Uterus (tissue), 3 donors: ENCODE measurements at regions not wholly inside any gene's neighbourhood (a gene's known extent, or its start where the extent isn't known, plus 50 kb on each side); places are given as distances from the start of the nearest gene placed in this dataset.

ENCODE experiments used
- DNase-seq, 2 donors: peaks; one replicate each; pipeline ENCODE4 v3.0.0-alpha.2; 2019 to 2020
- H3K27ac ChIP-seq, 2 donors: fragments of 200-600 bp; sonication (generic); 1 replicate in 1 of 2; 2 replicates in 1 of 2; pipeline ENCODE4 v1.5.1; 2016 to 2018
- H3K27me3 ChIP-seq, 2 donors: fragments of 200-600 bp; sonication (generic); one replicate each; pipeline ENCODE4 v1.5.1; 2018 to 2019; ENCODE audit warnings: control low read depth in 1 of 2
- H3K36me3 ChIP-seq, 2 donors: fragments of 200-600 bp; sonication (generic); one replicate each; pipeline ENCODE4 v1.5.1; 2019; ENCODE audit warnings: control low read depth in 1 of 2
- H3K4me1 ChIP-seq, 2 donors: fragments of 200-600 bp; sonication (generic); one replicate each; pipeline ENCODE4 v1.5.1; 2018 to 2019; ENCODE audit warnings: control low read depth in 1 of 2
- H3K4me3 ChIP-seq, 2 donors: fragments of 200-600 bp; sonication (generic); 1 replicate in 1 of 2; 2 replicates in 1 of 2; pipeline ENCODE4 v1.5.1; 2018 to 2019; ENCODE audit warnings: mild to moderate bottlenecking in 1 of 2
- H3K9me3 ChIP-seq, 2 donors: fragments of 200-600 bp; sonication (generic); one replicate each; pipeline ENCODE4 v1.5.1; 2019; ENCODE audit warnings: control low read depth in 1 of 2
- POLR2A ChIP-seq, 2 donors: fragments of 450-650 bp; IDR thresholded peaks; one replicate each; pipeline ENCODE4 v1.6.1; 2016; ENCODE audit warnings: antibody characterized with exemption in 2 of 2, mild to moderate bottlenecking in 1 of 2, moderate library complexity in 1 of 2
- intact Hi-C: fragments of 100-400 bp; cut with DNase I; formaldehyde crosslinking; loops from one replicate; pipeline ENCODE4 v1.15.1; 2023; ENCODE audit warnings: low total_unique reads
- TF ChIP-seq, protein P1 (sequence below), 4 experiments: fragments of 200-600 bp in 2 of 4; fragments of 450-650 bp in 2 of 4; sonication (generic) in 2 of 4; IDR thresholded peaks; one replicate each; pipeline ENCODE4 v1.5.1; 2016 to 2019; ENCODE audit warnings: antibody characterized with exemption in 4 of 4, mild to moderate bottlenecking in 2 of 4, moderate library complexity in 1 of 4
- donor health status: DM: yes; HTN: yes; CAD: no.

DNA sequence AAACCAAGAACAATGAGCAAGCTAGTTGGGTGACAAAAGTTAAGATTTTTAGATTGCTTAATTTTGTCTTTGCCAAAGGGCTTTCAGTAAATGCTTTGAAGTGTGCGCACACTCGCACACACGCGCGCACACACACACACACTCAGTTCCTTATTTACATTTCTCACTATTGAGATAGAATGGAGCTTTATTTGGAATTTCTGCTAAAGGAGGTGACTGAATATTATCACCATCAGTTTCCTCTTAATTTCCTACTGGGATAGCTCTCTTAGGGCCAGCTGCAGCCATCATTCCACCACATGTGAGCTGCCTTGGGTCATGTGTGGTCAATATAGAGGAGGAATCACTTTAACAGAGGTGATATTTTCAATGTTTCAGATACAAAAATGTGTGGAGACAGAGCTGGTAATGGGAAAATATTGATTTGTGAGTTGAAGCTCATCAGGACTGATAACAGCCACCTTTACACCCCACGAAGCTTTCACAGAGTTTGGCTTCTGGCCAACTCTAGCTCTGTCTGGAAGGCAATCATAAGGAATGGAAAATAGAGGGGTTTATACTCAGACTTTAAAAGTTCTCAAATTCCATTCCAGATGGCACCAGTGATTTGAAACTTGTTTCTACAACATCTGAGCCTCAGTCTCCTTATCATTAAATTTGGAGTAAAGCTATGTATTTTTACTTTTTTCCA lies 99.9 kb downstream of the MACIR start:
- no peaks in the 10 kb centered on the region for H3K36me3 ChIP-seq
- no peak for DNase-seq
- no peak overlapping the region for H3K27ac ChIP-seq
- intact Hi-C loops: no loop called here
- no peaks in the 10 kb centered on the region for H3K27me3 ChIP-seq
- H3K4me1 ChIP-seq: no peaks in the 10 kb centered on the region
- no peaks in the 10 kb centered on the region for H3K9me3 ChIP-seq
- no peak overlapping the region for H3K4me3 ChIP-seq
- TF ChIP-seq, protein P1, sequence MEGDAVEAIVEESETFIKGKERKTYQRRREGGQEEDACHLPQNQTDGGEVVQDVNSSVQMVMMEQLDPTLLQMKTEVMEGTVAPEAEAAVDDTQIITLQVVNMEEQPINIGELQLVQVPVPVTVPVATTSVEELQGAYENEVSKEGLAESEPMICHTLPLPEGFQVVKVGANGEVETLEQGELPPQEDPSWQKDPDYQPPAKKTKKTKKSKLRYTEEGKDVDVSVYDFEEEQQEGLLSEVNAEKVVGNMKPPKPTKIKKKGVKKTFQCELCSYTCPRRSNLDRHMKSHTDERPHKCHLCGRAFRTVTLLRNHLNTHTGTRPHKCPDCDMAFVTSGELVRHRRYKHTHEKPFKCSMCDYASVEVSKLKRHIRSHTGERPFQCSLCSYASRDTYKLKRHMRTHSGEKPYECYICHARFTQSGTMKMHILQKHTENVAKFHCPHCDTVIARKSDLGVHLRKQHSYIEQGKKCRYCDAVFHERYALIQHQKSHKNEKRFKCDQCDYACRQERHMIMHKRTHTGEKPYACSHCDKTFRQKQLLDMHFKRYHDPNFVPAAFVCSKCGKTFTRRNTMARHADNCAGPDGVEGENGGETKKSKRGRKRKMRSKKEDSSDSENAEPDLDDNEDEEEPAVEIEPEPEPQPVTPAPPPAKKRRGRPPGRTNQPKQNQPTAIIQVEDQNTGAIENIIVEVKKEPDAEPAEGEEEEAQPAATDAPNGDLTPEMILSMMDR (IDR thresholded peaks at IDR 0.05): no peak
- no peak for TF ChIP-seq POLR2A (IDR thresholded peaks at IDR 0.05)

DNA sequence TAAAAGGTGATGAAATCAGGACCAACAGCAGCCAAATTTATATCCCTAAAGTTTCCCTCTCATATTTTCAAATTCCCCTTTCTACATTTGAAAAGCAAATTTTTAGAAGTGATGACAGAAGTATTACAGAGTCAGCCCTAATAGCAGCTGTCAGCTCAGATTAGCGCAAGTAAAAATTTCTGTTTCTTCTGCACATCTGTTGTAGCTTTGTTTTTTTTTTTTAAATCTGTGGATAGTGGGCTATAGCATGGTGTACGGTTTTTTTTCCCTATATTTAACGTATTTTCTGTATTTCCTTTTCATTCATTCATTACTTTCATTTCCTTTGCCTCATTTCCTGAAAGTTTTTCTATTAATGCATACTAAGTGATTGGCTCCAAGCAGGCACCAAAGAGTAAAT lies 99.1 kb downstream of the MACIR start:
- Histone ChIP-seq H3K4me3 (no peak overlapping the region), H3K9me3 (no peaks in the 10 kb centered on the region), H3K27ac (no peak overlapping the region), H3K27me3 (no peaks in the 10 kb centered on the region), H3K4me1 (no peaks in the 10 kb centered on the region), H3K36me3 (no peaks in the 10 kb centered on the region)
- no peak for DNase-seq
- TF ChIP-seq POLR2A (IDR thresholded peaks at IDR 0.05): no peak
- TF ChIP-seq, protein P1 (IDR thresholded peaks at IDR 0.05): no peak
- intact Hi-C loops: no loop called here

DNA sequence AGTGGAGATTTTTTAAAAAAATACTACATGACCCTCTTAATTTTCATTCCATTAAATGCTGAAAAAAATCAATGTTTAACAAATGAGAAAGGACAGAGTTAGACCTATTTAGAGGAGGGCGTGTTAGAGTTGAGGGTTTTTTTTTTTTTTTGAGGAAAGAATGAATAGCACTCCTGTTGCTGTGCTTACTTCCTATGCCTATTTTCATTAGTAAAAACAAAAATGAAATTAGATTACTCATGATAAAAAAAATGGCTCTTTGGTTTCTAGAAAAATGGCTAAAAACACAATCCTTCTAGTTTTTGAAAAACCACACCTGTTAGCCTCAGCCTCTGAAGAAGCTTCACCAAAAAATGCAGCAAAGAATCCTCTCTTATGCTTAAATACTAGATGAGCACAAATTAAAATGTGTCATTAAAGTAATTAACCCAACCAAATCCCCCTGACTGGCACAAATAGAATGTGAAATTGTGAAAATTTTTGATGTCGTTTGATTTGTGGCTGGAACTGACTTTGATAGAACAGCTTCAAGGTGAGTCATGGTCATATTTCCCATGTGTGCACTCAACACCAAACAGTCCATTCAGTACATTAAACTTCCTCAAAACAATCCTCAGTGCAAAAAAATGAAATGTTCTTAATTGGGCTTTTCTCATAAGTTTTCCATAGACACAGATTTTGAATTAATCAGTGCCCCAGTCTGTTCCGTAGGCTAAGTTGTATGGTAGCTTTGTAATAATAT lies 98.0 kb downstream of the MACIR start:
- no peaks in the 10 kb centered on the region for H3K9me3 ChIP-seq
- H3K27me3 ChIP-seq: no peaks in the 10 kb centered on the region
- H3K4me1 ChIP-seq: no peaks in the 10 kb centered on the region
- H3K27ac ChIP-seq: no peak overlapping the region
- no peak overlapping the region for H3K4me3 ChIP-seq
- TF ChIP-seq, protein P1 (IDR thresholded peaks at IDR 0.05): no peak
- TF ChIP-seq POLR2A (IDR thresholded peaks at IDR 0.05): no peak
- H3K36me3 ChIP-seq: no peaks in the 10 kb centered on the region
- DNase-seq: no peak
- intact Hi-C loops: no loop called here

DNA sequence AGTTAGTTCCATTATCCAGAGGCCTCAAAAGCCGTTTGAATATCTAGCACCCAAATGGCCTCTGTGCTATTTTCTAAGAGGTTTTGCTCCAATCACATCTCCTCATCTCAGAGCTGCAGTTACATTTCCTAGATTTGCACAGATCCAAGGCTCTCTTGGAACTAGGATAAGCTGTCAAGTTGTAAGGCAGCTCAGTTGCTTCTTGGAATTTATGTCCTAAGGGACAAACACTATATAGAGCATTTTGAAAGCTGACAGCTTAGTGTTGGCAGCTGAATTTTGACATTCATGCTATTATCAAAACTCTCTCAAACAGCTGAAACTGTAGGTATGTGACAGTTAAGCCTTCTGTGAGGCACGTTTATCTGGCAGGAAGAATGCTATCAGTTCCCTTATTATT lies 97.0 kb downstream of the MACIR start:
- TF ChIP-seq, protein P1 (IDR thresholded peaks at IDR 0.05): no peak
- no peak for TF ChIP-seq POLR2A (IDR thresholded peaks at IDR 0.05)
- intact Hi-C loops: no loop called here
- no peaks in the 10 kb centered on the region for H3K27me3 ChIP-seq

DNA sequence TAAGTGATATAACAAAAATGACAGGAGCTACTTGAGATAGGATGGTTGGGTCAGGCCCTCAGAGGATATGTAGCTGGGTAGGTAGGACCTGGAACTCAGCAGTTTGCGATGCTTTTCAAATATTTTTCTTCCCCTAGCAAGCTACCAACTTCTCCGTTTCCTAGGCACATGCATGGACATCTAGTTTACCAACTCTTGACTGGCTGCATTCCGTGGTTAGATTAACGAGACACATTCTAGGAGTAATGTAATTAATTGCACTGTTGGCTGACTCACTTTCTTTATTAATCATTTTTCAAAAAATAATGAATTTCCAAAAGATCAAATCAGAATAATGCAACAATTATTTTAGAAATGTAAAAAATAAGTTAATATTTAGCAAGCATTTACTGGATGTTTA lies 95.9 kb downstream of the MACIR start:
- no peak overlapping the region for H3K27ac ChIP-seq
- no peaks in the 10 kb centered on the region for H3K27me3 ChIP-seq
- TF ChIP-seq, protein P1 (IDR thresholded peaks at IDR 0.05): no peak
- TF ChIP-seq POLR2A (IDR thresholded peaks at IDR 0.05): no peak
- intact Hi-C loops: no loop called here
- no peaks in the 10 kb centered on the region for H3K36me3 ChIP-seq
- no peaks in the 10 kb centered on the region for H3K4me1 ChIP-seq
- H3K9me3 ChIP-seq: no peaks in the 10 kb centered on the region
- H3K4me3 ChIP-seq: no peak overlapping the region
- no peak for DNase-seq

More for the DNA sequence above, 97.0 kb downstream of the MACIR start:
- no peak overlapping the region for H3K27ac ChIP-seq
- H3K9me3 ChIP-seq: no peaks in the 10 kb centered on the region
- H3K36me3 ChIP-seq: no peaks in the 10 kb centered on the region
- H3K4me3 ChIP-seq: no peak overlapping the region
- DNase-seq: no peak
- H3K4me1 ChIP-seq: no peaks in the 10 kb centered on the region
